ENCODE measurements at regions not wholly inside any gene's neighbourhood (a gene's known extent, or its start where the extent isn't known, plus 50 kb on each side); places are given as distances from the start of the nearest gene placed in this dataset.

DNA sequence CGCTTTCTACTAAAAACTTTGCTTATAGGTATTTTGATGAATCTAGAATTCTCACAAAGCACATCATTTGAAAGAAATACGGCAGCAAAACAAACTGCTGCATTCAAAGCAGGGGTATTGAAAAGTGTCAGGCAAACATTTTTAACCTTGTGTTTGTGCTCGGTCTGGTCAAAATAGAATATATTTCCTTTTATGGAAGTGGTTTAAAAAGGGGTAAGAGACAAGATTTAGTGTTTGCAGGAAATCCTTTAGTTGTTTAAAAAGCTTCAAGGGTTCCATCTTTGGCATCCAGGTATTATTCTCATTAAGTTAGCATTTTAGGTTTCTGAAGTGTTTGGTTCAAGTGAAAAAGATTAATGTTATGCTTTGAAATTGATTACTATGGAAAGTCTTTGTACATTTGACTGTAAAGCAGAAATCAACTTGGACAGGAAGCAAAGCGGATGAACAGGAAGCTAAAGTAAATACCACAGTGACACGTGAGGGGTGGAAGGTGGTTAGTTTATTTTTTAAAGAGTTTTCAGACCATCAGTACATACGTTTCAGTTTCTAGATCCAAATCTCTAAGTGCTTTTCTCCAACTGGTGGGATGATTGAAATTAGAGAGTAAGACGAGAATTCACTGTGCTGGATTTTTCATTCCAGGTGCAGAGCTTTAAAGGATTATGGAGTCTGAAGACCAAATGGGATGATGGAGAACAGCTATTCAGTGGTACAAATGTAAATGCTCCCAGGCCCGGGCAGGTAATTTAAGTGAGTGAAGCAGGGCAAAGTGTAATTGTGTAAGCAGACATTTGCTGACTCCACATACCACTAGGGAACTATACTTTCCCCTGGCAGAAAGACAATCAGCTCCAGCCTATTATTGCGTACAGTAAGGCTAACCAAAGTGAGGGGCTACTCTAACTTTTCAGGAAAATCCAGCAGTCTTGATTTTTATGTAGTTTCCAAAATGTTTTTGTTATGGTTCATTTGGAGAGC, 341.8 kb upstream of the TBL1XR1 start:
- TF ChIP-seq, protein P1, sequence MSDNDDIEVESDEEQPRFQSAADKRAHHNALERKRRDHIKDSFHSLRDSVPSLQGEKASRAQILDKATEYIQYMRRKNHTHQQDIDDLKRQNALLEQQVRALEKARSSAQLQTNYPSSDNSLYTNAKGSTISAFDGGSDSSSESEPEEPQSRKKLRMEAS (IDR thresholded peaks at IDR 0.05; ENCODE audit: low read depth, low read length): peak; percentile 65
- TF ChIP-seq, protein P2, sequence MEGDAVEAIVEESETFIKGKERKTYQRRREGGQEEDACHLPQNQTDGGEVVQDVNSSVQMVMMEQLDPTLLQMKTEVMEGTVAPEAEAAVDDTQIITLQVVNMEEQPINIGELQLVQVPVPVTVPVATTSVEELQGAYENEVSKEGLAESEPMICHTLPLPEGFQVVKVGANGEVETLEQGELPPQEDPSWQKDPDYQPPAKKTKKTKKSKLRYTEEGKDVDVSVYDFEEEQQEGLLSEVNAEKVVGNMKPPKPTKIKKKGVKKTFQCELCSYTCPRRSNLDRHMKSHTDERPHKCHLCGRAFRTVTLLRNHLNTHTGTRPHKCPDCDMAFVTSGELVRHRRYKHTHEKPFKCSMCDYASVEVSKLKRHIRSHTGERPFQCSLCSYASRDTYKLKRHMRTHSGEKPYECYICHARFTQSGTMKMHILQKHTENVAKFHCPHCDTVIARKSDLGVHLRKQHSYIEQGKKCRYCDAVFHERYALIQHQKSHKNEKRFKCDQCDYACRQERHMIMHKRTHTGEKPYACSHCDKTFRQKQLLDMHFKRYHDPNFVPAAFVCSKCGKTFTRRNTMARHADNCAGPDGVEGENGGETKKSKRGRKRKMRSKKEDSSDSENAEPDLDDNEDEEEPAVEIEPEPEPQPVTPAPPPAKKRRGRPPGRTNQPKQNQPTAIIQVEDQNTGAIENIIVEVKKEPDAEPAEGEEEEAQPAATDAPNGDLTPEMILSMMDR (IDR thresholded peaks at IDR 0.05; ENCODE audit: low read depth, low read length): no peak
- TF ChIP-seq POLR2A (IDR thresholded peaks at IDR 0.05; ENCODE audit: extremely low read depth, insufficient read length) (no peak), MYC (IDR thresholded peaks at IDR 0.05; ENCODE audit: low read depth, low read length) (no peak)
- peak; percentile 39 for DNase-seq (ENCODE audit: low read depth)
- no peak overlapping the region for H3K4me3 ChIP-seq (ENCODE audit: low read depth, low read length)

DNA sequence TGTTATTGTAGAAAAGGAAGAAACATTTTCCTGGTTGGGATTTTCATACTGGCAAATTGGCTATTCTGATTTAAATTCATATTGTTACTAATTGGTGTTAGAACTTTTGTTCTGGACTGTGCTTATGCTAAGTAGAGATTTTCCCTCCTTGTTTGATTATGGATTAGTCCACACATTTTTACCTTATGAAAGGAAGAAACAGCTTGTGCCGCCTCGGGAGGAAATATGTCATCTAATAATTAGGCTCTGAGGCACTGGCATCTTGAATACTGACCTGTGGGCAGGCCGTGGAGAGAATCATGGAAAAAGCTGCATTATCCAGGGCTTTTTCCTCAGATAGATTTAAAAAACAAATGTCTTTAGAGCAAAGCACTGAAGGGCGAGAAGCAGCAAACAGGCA, 344.3 kb upstream of the TBL1XR1 start:
- no peak for TF ChIP-seq POLR2A (IDR thresholded peaks at IDR 0.05; ENCODE audit: extremely low read depth, insufficient read length)
- DNase-seq (ENCODE audit: low read depth): no peak
- H3K4me3 ChIP-seq (ENCODE audit: low read depth, low read length): no peak overlapping the region

DNA sequence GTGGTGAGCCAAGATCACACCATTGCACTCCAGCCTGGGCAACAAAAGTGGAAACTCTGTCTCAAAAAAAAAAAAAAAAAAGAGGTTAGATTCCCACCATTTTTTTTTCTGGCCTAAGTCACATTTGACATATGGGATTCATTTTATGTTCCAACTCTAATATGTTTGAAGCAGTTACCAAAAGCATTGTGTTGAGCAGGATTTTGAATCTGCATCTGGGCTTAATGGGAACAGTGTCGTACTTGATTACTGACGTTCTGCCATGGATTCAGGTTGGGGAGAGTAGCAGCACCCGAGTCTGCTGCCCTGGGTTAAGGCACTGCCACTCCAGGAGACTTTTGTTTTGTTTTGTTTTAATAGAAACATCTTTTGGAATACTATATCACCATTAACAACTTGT, 348.7 kb upstream of the TBL1XR1 start:
- DNase-seq (ENCODE audit: low read depth): no peak
- H3K4me3 ChIP-seq (ENCODE audit: low read depth, low read length): no peak overlapping the region
- TF ChIP-seq, protein P1 (IDR thresholded peaks at IDR 0.05; ENCODE audit: low read depth, low read length): no peak
- TF ChIP-seq MYC (IDR thresholded peaks at IDR 0.05; ENCODE audit: low read depth, low read length) (no peak), POLR2A (IDR thresholded peaks at IDR 0.05; ENCODE audit: extremely low read depth, insufficient read length) (no peak)
- TF ChIP-seq, protein P2 (IDR thresholded peaks at IDR 0.05; ENCODE audit: low read depth, low read length): no peak

DNA sequence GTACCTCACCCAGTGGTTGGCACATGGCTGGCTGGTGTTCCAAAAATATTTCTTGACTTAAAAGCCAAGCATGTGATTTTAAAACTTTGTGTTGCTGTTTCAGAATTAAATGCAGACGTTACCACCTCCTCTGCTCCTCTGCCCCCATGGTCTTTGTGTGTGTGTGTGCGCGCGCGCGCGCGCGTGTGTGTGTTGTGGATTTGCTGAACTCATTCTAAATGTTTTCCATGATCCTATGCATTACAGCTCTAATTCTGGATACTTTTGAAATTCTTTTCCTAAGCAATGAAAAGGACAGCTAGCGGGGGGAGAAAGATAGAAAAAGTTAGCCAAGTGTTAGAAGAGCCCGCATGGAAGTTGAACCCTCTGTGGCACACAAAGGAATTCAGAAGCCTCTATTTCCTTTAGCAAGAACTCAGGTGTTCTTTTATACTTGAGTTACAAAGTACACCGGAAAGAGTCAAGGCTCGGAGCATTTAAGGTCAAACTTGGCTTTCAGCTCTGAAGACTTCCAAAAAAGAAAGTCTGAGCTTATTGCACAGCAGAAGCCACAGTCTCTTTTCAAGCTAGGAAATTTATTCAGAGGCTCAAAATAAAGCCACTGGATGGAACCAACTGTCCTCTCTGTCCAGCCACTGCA, 350.5 kb upstream of the TBL1XR1 start:
- DNase-seq (ENCODE audit: low read depth): no peak
- H3K4me3 ChIP-seq (ENCODE audit: low read depth, low read length): no peak overlapping the region
- TF ChIP-seq MYC (IDR thresholded peaks at IDR 0.05; ENCODE audit: low read depth, low read length): no peak
- TF ChIP-seq, protein P1 (IDR thresholded peaks at IDR 0.05; ENCODE audit: low read depth, low read length): no peak
- TF ChIP-seq, protein P2 (IDR thresholded peaks at IDR 0.05; ENCODE audit: low read depth, low read length): no peak
- TF ChIP-seq POLR2A (IDR thresholded peaks at IDR 0.05; ENCODE audit: extremely low read depth, insufficient read length): no peak

DNA sequence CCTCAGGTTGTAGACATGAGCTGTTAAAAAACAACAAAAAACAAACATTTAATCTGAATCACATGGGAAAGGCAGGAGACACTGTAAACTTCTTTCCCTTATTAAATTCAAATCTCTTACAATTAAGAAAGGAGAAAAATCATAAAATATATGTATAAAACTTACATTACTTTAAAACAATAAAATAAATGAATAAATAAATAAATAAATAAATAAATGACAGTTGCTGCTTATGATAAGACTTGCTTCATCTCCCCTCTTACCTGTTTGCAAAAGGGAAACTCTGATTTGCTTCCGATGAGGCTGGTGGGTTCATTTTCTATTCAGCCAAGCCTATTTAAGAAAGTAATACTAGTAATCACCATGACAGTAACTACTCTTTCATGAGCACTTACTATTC, 353.4 kb upstream of the TBL1XR1 start:
- TF ChIP-seq, protein P1 (IDR thresholded peaks at IDR 0.05; ENCODE audit: low read depth, low read length): no peak
- TF ChIP-seq, protein P2 (IDR thresholded peaks at IDR 0.05; ENCODE audit: low read depth, low read length): no peak
- no peak for TF ChIP-seq POLR2A (IDR thresholded peaks at IDR 0.05; ENCODE audit: extremely low read depth, insufficient read length)
- no peak for DNase-seq (ENCODE audit: low read depth)
- H3K4me3 ChIP-seq (ENCODE audit: low read depth, low read length): no peak overlapping the region

DNA sequence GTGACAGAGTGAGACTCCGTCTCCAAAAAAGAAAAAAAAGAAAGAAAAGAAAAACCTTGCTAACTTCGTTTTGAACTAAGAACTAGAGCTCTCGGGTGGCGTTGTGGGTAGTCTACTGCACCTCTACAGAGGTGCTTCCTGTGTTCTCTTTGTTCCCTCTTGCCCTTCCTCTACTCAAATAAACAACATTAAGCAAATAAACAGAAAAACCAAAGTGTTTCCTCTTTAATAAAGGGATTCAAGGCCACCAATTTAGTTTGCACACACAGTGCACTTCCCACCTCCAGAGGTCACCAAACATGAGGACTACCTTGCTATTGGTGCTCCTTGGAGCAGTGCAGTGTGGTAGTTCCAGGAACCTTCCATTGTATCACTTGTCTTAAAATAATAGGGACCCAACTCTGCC, 354.2 kb upstream of the TBL1XR1 start:
- no peak for DNase-seq (ENCODE audit: low read depth)
- H3K4me3 ChIP-seq (ENCODE audit: low read depth, low read length): no peak overlapping the region
- TF ChIP-seq, protein P1 (IDR thresholded peaks at IDR 0.05; ENCODE audit: low read depth, low read length): no peak
- TF ChIP-seq MYC (IDR thresholded peaks at IDR 0.05; ENCODE audit: low read depth, low read length) (no peak), POLR2A (IDR thresholded peaks at IDR 0.05; ENCODE audit: extremely low read depth, insufficient read length) (no peak)
